ENCODE measurements at regions not wholly inside any gene's neighbourhood (a gene's known extent, or its start where the extent isn't known, plus 50 kb on each side); places are given as distances from the start of the nearest gene placed in this dataset.

GRCh38 chrX:4831574-4831973 lies 1118.1 kb upstream of the PRKX start:
- DNase-seq = no peak

DNA sequence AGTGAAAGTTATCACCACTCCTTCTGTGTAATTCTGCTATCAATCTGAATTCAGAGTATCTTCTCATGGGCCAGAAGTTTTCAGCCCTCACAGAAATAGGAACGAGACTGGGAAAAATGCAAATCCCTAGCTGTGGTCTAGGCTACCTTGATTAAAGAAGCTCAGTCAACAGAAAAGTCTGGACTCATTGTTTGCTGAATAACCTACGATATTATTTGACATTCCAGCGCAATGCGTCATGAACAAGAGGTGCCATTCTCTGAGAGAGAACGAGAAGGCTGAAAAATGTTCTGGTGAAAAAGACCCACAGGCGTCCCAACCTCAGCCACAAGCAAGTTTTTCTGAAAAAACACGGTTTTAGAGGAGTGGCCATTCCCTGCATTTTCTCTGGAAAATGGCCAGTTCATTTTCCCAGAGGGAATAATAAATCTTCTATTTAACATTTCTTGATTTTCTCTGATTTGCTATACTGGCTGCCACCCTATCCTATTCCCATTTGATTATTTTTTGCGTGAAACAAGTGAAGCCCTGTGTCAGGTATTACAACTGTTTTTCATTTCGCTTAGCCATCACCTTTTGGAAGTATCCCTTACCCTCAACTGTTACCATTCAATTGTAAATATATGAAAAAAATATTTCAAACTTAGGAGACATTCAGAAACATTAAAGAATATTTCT lies 1117.6 kb upstream of the PRKX start:
- DNase-seq = no peak

- no peak for DNase-seq
These were observed 1112.1 kb upstream of the PRKX start for GRCh38 chrX:4825550-4825949.

DNA sequence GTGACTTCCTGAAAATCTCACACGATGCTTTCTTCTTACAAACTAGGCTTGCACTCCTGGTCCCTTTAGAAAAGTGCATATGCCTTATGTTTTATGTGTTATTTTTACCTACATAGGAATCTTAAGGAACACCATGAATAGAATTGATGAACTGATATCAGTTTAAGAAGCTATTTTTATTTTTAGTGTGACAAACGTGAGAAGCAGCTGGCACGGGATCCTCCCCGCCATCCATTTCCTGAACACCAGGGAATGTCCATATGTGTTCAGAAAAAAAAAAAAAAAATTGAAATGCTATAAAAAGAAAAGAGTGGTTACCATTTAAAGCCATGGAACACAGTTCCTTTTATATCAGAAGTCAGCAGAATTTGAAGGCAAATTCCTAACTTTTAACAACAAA lies 1096.1 kb upstream of the PRKX start:
- DNase-seq = no peak

DNA sequence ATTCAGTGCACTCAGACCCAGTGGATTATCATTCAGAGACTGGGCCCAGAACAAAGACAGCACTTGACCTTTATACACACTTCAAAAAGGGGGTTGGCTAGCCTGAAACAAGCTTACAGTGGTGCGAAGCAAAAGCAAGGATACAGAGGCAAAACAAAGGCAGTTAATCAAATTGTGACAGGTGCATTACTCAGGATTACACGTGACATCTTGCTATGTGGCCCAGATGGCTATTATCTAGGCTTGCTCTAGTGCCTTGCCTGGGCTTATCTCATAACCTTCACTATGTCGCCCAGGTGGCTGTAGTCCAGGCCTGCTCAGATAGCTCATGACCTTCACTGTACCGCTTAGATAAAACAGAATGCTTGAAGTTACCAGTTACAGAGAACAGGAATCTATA lies 1092.1 kb upstream of the PRKX start:
- DNase-seq = no peak

- no peak for DNase-seq
These were observed 1087.3 kb upstream of the PRKX start for GRCh38 chrX:4800756-4801155.

DNA sequence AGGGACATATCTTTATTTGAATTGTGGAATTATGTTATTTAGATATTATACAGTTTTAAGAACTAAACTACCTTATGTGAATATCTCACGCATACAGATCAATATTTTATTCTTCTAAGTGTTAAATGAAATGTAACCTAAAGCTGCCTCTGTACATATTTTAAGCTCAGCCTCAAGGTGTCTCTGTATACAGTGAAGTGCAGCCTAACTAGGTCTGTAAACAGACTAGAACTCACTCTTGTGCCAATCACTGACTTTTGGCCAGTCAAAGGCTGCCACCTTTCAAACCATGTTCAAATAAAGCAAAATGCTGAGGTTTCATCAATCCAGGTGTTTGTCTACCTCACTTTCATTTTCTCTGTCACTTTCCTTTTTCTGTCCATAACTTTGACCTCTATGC lies 1074.5 kb upstream of the PRKX start:
- no peak for DNase-seq

- no peak for DNase-seq
These were observed 1051.4 kb upstream of the PRKX start for GRCh38 chrX:4764888-4765287.

GRCh38 chrX:4762196-4762595 lies 1048.7 kb upstream of the PRKX start:
- no peak for DNase-seq

DNA sequence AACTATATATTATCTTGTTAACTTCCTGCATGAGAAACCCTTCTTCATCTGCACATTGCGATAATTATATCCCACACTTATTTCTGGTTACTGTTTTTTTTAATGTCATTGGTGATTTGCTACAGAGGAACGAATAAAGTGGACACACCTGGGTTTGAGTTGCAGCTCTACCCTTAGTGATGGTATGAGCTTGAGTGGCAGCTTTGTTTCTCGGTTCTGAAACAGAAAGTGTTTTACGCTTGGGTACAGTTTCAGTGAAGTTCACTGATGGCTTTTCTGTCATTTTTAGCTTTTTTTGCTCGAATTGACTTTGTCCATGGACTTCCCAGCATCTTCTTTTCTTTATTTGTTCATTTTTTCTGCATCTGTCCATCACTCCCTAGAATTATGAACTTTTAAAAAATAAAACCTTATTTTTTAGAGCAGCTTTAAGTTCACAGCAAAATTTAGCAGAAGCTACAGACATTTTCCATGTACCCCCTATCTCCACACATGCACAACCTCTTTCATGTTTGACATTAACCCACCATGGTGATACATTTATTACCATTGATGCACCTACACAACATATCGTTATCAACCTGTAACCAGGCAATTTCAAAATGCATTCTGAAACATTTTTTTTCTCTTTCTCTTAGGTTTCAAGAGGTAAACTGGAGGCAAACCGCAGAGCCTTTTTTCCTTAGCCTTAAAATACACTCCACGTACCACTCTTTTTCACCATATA lies 1041.6 kb upstream of the PRKX start:
- no peak for DNase-seq

GRCh38 chrX:4741024-4741423 lies 1027.6 kb upstream of the PRKX start:
- no peak for DNase-seq

GRCh38 chrX:4735299-4735698 lies 1021.9 kb upstream of the PRKX start:
- DNase-seq = no peak

- DNase-seq = no peak
These were observed 997.4 kb upstream of the PRKX start for GRCh38 chrX:4710618-4711433.

GRCh38 chrX:4708970-4709760 lies 995.7 kb upstream of the PRKX start:
- DNase-seq = no peak

DNA sequence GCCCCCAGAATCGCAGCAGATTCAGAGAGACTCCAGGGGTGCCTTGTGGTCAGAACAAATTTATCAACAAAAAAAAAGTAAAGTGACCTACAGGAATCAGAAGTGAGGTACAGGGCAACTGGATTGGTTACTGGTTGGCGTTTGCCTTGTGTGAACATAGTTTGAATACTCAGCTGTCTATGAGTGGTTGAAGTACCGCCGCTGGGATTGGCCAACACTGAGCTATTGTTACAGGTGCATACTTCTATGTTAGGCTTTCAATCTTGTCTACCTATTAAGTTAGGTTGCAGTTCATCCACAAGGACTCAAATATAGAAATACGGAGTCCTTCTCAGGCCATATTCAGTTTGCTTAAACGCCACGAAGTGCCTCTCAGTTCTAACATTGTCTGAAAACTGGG lies 993.5 kb upstream of the PRKX start:
- DNase-seq = no peak

GRCh38 chrX:4690521-4690920 lies 977.1 kb upstream of the PRKX start:
- no peak for DNase-seq

DNA sequence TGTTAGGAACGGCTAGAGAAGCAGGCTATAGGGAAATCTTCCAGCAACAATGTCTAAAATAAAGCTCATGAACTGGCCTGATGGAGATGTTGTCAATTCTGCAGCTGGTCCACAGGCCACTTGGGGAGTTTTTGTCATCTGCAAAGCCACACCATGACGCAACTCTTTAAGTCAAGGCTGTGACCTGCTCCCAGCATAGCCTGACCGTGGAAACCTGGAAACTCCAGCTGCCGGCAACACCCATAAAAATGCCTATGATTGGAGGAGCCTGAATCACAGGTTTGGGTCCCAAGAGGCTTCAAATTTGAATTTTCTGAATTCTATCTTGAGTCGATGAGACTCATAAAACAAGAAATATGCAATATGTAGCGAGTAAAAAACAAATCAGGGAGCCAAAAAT lies 969.2 kb upstream of the PRKX start:
- no peak for DNase-seq

DNA sequence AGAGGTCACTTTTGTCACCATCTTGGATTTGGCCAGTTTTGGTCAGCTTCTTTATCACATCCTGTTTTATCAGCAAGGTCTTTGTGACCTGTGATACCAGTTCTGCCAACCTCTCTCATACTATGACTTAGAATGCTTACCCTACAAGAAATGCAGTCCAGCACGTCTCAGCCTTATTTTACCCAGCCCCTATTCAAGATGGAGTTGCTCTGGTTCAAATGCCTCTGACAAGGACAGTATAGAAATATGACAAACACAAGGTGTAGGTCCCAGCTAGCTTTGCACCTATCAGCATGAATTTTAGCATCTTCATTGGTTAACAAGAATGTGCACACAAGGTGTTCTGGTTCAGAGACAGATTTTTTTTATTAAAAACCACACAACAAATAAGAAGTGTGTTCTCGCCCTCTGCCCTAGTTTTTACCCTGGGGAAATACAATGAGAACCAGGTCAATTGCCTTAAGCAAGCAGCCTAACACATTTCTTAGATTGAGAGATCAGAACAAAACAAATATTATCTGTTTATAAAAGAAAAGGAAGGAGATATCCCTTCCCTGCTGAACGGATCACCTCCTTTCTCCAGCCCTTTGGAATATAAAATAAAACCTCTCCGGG lies 962.3 kb upstream of the PRKX start:
- DNase-seq = no peak

DNA sequence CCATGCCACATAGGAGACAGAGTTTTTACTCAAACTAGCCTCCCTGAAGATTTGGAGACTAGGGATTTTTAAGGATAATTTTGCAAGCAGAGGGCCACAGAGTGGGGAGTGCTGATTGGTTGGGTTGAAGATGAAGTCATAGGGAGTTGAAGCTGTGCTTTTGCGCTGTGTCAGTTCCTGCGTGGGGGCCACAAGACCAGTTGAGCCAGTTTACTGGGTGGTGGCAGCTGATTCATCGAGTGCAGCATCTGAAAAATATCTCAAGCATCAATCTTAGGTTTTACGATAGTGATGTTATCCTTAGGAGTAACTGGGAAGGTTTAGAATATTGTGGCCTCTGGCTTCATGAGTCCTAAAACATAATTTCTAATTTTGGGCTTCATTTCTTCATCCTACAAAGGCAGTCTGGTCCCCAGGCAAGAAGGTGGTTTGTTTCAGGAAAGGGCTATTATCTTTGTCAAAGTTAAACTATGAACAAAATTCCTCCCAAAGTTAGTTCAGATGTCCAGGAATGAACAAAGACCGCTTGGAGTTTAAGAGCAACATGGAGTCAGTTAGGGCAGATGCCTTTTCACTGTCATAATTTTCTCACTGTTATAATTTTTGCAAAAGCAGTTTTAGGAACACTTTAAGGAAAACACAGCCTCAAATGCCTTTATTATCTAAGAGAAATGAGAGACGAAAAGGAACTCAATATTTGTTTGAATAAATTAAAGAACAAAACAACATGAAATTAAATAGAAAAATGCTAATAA lies 960.8 kb upstream of the PRKX start:
- no peak for DNase-seq

- no peak for DNase-seq
These were observed 957.9 kb upstream of the PRKX start for GRCh38 chrX:4671344-4671743.

GRCh38 chrX:4670606-4671005 lies 957.2 kb upstream of the PRKX start:
- no peak for DNase-seq
